Esophagus squamous epithelium (tissue), 4 donors: ENCODE measurements at regions not wholly inside any gene's neighbourhood (a gene's known extent, or its start where the extent isn't known, plus 50 kb on each side); places are given as distances from the start of the nearest gene placed in this dataset.

Experiments used
- POLR2A ChIP-seq, 4 donors: fragments of 450-650 bp; IDR thresholded peaks; one replicate each; pipeline ENCODE4 v1.6.1; 2017; ENCODE audit warnings: antibody characterized with exemption in 4 of 4, mild to moderate bottlenecking in 4 of 4, moderate library complexity in 3 of 4
- TF ChIP-seq, protein P1 (sequence below), 6 experiments: fragments of 450-650 bp in 4 of 6; fragments of 200-600 bp in 2 of 6; sonication (generic) in 2 of 6; IDR thresholded peaks; one replicate each; pipeline ENCODE4 v1.5.1; 2016 to 2019; ENCODE audit warnings: antibody characterized with exemption in 6 of 6, mild to moderate bottlenecking in 4 of 6, moderate library complexity in 4 of 6

DNA sequence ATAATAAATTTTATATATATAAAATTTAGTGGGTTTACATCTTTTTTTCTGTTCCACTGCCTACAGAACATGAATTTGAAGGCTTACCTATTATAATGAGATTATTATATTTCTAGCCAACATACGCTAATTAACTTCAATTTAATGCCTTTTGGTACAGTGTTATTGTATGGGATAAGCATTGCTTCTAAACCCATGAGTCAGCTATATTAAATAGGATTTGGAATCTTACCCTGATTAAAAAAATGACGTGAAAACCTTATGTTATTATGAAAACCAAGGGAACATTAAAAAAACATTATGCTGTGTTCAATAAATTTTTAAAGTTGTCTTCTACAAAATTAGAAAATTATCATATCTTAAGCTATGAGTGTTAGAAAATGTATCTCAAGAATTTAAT lies 334.0 kb upstream of the RGS17 start:
- no peak for TF ChIP-seq POLR2A (IDR thresholded peaks at IDR 0.05)
- TF ChIP-seq, protein P1, sequence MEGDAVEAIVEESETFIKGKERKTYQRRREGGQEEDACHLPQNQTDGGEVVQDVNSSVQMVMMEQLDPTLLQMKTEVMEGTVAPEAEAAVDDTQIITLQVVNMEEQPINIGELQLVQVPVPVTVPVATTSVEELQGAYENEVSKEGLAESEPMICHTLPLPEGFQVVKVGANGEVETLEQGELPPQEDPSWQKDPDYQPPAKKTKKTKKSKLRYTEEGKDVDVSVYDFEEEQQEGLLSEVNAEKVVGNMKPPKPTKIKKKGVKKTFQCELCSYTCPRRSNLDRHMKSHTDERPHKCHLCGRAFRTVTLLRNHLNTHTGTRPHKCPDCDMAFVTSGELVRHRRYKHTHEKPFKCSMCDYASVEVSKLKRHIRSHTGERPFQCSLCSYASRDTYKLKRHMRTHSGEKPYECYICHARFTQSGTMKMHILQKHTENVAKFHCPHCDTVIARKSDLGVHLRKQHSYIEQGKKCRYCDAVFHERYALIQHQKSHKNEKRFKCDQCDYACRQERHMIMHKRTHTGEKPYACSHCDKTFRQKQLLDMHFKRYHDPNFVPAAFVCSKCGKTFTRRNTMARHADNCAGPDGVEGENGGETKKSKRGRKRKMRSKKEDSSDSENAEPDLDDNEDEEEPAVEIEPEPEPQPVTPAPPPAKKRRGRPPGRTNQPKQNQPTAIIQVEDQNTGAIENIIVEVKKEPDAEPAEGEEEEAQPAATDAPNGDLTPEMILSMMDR (IDR thresholded peaks at IDR 0.05): no peak
